DMS79 (cell line): ENCODE measurements at regions not wholly inside any gene's neighbourhood (a gene's known extent, or its start where the extent isn't known, plus 50 kb on each side); places are given as distances from the start of the nearest gene placed in this dataset.

Experiments
- DNase-seq: peaks from one replicate; lab custom pipeline; 2025; lab: John Stamatoyannopoulos, UW

DNA sequence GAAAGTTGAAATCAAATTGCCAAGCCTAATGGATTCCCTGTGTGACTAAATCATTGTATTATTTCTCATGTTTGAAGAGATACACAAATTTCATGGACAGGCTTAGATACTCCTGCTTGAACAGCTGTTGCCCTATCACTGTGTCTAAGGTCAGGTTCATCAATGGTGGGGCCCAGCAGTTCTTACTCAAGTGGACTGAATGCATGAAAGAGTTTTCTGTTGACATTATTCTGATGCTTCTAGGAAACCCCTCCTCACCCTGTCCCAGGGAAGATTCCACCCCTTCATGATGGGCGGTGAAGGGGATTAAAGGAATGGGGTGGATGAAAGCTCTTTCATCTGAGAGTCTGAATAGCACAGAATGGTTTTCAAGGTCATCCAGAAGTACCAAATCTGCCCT lies 148.8 kb downstream of the INO80D start:
- DNase-seq, result no peak

DNA sequence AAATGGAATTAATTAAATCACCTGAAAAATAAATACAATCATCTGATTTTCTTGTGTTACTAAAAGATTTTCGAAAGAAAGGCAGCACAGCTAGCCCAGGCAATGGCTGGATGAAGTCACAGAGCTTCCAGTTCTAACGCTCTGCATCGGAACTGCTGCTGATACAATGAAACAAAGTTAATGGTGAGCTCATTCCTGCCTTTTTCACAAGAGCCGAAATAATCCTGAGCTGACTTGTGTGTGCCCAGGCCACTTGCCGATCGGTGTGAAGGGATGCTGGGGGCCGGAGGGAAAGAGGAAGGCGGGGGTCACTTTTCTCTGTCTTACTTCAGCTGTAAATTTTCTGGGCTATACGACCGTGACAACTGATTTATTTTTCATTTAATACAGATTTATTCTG lies 149.5 kb downstream of the INO80D start:
- no peak for DNase-seq

DNA sequence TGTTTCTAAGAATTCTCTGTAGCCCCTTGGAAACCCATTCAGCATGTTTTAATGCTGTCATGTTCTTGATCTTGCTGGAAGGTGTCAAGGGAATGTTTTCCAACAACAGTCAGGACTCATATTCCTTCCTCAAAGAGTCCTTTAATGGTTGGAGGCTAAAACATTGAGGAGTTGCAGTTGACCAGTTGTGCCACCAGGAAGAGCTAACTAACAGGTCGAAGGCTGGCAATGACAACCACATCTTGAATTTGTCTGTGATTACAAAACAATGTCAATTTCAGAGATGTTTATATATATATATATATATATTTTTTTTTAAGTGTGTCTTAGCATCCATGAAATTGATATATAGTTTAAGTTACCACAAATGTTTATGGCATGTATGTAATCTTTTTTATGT lies 151.5 kb downstream of the INO80D start:
- no peak for DNase-seq

DNA sequence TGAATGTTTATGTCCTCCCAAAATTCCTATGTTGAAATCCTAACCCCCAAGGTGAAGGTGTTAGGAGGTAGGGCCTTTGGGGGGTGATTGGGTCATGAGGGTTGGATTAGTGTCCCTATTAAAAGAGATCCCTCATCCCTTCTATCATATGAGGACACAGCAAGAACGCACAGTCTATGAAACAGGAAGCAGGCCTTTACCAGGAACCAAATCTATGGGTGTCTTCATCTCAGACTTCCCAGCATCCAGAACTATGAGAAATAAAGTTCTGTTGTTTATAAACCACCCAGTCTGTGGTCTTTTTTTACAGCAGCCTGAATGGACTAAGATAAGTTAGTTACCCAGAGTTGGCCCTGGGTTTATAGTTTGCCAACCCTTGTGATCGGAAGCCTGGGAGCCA lies 153.1 kb downstream of the INO80D start:
- no peak for DNase-seq

DNA sequence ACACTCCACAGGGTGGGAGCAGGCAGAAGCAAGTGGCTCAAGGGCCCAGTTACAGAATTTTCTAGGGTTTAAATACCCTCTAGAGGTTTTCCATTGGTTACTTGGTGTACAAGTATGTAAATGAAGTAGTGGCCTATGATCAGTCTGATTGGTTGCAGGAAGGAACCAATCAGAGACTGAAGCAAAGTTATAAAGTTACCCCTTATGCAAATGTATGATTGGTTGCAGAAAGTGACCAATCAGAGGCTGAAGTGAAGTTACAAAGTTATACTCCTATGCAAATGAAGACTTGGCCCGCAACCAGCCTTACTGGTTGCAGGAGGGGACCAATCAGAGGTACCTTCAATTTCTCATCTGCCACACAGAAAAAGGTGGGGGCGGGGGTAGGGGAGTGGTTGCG lies 154.6 kb downstream of the INO80D start:
- DNase-seq, result no peak

DNA sequence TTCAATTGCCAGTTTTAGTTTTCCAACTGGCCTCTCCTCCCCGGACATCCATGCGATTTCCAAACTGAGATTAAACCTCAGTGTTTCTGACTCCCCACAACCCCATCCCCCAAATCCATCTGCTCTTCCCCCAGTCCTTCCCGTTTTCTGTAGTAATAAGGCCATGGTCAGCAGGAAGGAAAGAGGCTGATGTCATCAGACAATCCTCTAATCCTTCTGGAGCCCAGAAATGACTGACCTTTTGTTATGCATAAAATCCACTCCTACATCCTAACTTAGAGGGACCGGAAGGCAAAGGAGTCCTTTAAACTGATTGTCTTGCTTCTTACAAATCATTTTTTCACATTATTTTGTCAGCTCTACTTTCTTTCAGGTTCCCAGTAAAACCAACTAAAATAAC lies 155.8 kb downstream of the INO80D start:
- DNase-seq, result no peak

DNA sequence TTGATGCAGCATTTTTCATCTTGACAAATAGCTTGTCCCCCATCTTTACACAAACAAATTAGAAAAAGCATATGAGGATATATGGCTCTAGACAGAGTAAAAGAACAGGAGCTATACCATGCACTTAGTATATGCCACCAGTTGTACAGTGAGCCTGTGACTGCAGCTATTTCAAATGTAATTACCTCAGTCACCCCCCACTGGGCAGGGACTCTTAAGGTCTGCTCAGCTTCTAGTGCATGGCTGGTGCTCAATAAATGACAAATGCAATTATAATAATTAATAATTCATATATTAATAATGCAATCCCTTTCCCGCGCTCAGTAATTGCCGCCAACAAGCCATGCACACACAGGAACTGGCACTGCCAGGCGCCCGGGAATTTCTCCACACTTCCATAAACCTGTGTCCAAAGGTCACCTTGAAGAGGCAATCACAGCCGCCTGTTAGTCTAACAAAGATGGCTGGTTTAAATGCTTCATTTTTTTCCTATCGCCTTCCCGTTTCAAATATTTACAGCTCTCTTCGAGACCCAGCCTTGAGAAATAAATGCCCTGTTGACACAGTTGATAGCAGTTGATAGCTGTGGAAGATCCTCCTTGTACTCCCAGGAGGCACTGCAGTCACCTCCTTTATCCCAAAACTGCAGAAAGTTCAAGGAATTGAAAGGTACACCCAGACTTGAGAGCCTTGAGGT lies 156.6 kb downstream of the INO80D start:
- no peak for DNase-seq

DNA sequence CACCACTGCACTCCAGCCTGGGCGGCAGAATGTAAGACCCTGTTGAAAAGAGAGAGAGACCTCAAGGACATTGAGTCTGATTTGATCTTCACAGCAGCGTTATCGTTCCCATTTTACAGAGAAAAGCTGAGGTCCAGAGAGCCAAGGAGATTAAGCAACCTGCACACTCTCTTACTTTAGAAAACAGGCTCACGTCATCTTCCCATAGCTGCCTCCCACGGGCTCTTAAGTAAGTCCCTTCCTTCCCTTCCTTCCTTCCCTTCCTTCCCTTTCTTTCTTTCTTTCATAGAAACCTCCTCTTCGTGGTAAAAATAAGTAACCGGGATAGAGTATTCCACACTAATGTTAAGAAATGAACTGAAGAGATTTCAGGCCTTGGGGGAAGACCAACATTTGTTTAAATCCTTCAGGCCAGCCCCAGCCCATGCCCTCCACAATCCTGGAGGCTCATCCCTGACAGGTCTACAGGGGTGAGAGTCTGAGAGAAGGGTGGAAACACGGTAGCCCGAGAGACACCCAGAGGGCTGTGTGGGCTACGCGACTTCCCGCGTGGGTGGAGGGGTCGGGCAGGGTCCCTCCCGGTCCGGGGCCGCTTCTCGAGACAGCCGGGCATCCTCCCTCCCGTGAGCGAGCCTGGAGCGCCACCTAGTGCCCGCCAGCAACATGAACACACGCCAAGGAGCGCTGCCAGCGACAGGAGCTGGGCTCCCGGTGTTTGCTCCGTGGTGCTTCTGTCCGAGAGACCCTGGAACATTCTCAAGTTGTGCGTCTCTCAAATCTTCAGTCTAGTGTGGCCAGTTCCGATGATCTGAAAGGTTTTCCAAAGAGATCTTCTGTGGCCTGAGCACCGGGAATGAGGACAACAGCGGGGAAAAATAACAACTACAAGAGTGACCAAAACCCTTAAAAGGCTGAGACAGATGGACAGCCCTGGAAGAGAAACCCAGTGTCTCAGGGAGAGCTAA lies 160.3 kb downstream of the INO80D start:
- DNase-seq, result peak; percentile 20

DNA sequence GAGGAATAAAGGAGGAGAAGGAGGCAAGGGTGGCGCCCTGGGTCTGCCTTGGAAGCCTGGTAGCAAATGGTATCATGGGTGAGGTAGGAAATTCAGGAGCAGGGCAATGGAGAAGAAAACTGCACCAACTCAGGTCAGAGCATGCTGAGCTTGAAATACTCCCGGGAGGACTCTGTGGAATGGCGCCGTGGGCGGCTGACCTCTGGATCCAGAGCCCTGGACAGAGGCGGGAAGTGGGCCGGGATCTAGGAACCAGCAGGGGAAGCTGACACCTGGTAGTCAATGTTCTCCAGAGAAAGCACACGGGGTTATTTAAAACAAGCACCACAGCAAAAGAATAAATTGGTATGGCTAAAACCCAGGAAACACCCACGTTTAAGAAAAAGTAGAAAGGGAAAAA lies 161.3 kb downstream of the INO80D start:
- no peak for DNase-seq

DNA sequence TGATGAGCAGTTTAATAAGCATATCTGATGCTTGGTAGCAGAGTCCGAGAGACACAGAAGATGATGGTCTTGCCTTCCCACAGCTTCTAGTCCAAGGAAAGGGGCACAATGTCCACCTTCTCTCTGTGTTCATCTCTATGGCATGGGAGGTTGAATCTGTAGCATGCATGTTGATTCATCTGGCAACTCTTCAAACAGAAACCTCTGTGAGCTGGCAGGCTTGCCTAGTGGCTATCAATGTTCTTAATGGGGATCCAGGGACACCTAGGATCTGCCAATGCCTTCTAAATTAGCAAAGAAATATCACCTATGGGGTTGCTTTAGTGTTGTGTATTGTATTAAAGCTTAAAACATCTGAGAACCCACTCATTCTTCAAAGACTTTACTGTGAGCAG lies 170.8 kb downstream of the INO80D start:
- no peak for DNase-seq

DNA sequence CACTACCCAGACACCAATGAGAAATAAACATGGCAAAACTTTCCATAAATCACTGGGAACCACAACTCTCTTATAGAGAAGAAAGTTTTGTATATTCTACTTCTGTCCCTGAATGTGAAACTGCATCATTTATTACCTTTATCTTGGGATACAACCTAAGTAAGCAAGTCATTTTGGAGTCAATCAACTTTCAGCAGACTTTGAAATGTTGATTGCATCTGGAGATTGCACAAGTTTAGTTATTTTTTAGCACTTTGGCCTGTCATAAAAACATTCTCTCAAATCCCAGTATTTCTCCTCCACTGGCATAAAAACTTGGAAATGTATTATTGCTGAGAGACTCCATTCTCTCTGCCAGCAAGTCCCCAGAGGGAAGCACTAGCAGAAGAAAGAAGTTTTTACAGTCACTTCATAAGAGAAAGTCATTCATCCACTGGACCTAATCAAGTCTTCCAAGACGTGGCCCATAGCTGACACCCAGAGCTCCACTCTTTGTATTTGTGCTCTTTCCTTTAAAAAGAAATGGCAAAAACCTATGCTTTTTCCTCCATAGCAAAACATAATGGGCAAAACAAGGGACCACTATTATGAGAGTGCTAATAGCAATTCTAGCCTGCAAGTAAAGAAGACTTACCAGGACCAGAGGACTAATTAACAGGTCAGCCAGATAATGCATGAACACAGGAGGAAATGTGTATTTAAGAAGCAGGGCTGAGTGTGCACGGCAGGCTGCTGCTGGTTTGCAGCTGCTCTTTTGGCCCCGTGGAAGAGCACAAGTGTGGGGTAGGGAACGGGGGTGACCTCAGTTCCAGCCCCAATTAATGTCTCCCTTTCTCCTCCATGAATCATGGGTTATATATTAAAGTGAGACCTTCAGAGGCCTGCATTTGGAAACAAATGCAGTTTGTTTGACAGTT lies 171.5 kb downstream of the INO80D start:
- no peak for DNase-seq

DNA sequence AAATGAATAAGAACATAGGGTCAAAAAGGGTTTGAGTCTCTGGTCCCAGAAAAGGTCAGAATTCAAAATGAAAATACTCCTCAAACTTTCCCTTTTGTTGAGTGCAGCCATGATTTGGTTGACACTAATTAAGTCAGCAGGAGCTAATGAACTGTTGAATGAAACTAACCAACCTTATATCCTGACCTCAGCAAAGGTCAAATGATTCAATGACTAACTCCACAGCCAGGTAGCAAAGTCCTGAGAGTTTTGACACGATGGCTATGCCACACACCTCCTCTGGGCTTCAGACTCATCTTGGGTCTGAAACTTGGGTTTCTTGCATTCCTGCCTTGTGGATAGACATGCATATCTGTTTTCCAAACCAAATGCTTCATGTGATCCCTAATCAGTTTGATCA lies 172.3 kb downstream of the INO80D start:
- no peak for DNase-seq

DNA sequence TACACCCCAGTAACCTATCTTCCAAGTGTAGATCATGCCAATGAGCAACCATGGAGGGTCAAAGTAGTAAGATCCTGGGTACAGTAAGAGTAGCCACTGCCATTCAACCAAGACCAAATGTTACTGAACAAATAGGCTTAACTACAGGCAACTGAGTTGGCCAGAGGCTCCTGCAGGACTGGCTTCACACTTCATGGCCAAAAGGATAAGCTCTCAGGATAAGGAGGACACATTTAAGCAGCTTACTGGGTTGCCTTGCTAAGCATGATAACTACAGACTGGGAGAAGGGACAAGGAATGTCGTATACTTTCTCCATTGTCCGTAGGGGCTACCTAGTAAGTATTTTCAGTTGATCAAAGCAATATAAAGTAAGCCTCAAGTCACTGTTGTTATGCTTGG lies 174.7 kb downstream of the INO80D start:
- DNase-seq, result no peak

DNA sequence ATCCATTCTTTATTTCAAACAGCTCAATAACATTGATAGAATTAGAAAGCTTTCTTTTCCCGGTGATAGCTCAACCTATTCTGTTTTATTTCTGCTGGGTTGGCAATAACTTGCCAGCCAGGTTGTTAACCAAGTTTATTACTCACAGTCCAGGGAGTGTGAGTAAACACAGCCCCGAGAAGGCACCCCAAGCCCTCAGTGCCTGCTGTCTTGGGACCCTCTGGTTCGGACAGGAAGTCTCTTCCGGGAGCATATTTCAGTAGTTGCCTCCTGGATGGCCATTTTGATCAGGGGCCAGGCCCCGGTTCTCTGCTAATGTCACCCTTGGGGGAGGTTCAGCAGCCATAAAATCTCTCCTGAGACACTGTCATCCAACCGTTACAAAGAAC lies 176.8 kb downstream of the INO80D start:
- DNase-seq, result no peak

DNA sequence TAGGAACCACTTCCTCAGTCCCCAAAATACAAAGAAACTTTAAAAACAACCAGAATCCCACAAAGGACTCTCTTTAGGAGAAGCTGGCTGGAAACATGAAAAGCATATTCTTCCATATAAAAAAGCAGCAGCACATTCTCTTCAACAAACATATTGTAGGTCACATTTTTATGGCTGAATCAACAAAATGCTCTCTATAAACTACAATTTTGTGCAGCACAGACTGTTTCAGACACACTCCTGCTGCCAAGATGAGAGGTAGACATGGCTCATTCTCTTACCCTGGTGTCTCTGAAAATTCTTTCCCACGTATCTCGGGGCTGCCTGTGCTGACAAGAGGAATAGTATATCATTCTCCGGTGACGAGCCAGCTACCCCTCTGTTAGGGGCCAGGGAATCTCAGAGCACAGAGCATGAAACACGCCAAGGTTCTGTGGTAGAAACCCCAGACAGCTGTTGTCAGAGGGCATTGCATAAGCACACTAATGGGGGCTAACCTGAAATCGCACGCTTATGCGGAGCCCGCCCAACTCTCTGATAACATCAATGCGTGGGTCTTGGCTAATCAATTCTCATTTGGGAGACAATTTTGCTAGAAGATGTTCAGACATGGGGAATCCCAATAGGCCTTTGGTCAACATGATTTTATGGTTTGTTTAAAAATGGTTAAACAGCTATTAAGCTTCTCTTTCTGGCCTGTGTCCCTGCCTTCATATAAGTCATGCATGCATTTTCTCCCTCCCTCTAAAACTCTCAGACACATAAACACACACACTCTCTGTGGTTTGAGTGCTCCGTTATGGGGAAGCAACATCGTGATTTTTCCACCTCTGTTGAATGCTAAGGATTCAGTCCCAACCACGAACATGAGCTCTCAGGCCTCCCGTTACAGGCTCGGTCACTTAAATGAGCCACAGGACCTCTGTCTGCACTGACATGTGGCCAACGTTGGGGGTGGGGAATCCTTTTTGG lies 177.5 kb downstream of the INO80D start:
- no peak for DNase-seq

DNA sequence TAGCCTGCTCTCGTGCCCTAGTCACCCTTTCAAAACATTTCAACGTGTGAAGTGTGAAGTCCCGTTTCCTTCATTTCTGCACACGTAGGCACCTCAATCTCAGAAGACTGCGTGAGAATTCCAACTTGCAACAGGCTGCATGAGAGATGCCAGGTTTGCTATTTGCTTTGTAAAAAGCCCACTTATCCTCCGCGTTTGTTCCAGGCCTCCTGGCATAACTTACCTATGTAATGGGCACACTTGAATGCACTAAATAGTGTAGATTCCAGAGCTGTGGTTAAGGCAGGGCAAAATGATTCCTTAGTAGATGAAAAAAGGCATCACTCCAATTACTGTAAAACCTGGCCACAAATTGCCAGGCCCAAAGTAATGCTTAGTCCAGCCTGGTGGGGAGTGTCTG lies 179.6 kb downstream of the INO80D start:
- DNase-seq, result no peak

DNA sequence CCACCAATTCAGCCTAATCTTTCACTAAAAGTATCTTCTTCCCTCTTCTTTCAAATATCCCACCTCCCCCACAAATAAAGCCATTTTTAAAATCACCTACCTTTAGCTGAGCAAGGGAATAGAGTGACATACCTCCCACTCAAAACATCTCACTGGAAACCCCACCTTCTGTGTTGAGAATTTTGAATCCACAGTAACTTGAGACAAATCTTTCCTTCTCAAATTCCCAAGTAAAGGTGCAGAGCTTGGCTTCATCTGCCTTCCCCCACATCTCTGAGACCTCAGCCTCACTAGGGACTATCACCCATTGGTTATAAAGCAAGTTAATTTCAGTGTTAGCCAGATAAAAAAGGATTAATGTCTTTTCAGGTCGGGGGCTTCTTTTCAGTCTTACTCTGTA lies 180.4 kb downstream of the INO80D start:
- no peak for DNase-seq

DNA sequence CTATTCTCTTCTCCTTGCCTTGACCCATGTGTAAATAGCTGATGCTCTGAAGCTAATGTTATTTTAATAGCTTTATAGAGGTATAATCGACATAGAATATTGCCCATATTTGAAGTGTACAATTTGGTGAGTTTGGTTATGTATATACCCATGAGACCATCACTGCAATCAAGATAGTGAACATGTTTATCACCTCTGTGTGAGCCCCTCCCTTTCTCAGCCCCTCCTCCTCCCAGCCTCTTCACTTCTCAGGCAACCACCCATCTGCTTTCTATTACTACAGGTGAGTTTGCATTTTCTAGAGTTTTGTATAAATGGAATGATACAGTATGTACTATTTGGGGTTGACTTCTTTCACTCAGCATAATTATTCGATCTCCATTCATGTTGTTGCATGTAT lies 181.1 kb downstream of the INO80D start:
- DNase-seq, result no peak

DNA sequence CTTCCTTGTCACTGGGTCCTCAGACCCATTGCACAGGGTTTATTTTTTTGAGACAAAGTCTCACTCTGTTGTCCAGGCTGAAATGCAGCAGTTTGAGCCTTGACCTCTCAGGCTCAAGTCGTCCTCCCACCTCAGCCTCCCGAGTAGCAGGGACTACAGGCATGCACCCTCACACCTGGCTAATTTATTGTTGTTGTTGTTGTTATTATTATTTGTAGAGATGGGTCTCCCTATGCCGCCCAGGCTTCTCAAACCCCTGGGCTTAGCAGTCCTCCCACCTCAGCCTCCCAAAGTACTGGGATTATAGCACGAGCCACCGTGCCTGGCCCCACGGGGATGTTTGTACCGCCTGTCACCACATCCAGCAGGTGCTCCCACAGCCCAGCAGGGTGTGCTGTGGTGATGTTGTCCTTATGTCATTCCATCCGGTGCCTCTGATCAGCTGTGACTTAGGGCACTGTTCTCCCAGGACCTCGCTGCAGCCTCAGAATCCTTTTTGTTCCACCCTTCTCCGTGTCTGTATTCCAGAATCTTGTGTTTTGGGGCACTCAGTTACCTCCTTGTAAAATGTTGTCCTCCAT lies 182.3 kb downstream of the INO80D start:
- no peak for DNase-seq

DNA sequence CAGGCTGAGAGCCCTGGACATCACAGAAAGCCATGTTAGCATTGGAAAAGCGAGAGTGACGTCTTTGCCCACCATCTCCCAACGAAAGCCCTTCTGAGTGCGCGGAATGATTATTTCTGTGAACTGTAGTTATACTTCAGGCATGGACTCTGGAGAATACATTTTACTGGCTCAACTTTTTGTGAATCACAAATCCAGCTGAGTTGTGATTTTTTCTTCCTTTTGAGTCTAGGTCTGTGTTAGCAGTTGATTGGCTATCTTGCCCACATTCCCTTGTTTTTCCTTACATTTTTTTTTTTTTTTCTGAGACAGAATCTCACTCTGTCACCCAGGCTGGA lies 183.1 kb downstream of the INO80D start:
- no peak for DNase-seq
